Common myeloid progenitor, CD34-positive (primary cell): ENCODE measurements at regions not wholly inside any gene's neighbourhood (a gene's known extent, or its start where the extent isn't known, plus 50 kb on each side); places are given as distances from the start of the nearest gene placed in this dataset.

Experiments used
- CTCF ChIA-PET: fragments of 350-600 bp; sonication (Branson Sonifier 250); formaldehyde crosslinking; loops from one replicate; lab custom pipeline; 2021; ENCODE audit warnings: antibody characterized with exemption; lab: Charles Lee
- POLR2A ChIA-PET: fragments of 350-600 bp; sonication (Branson Sonifier 250); formaldehyde crosslinking; loops from one replicate; lab custom pipeline; 2021; ENCODE audit warnings: antibody characterized with exemption; lab: Charles Lee
- DNase-seq, 3 donors: peaks; one replicate each; pipeline versions ENCODE4 v3.0.0 to v3.0.0-alpha.2; 2013
- H3K27ac ChIP-seq, 2 experiments: 1 replicate in 1 of 2; 2 replicates in 1 of 2; pipeline ENCODE4 v1.7.0; 2013; ENCODE audit warnings: inconsistent platforms in 2 of 2, low read length in 2 of 2, mild to moderate bottlenecking in 2 of 2, low read depth in 1 of 2, moderate library complexity in 1 of 2; ENCODE audit not compliant: severe bottlenecking in 2 of 2, insufficient read depth in 1 of 2, poor library complexity in 1 of 2
- H3K27me3 ChIP-seq, 5 experiments: replicated peaks in 2 of 5; 1 replicate in 3 of 5; 2 replicates in 2 of 5; pipeline versions ENCODE4 v1.6.1 to v1.7.0; 2013; ENCODE audit warnings: low read length in 4 of 5, mild to moderate bottlenecking in 2 of 5, moderate library complexity in 2 of 5, inconsistent platforms in 1 of 5; ENCODE audit not compliant: insufficient read depth in 5 of 5, control insufficient read depth in 4 of 5
- H3K36me3 ChIP-seq, 4 experiments: 1 replicate in 2 of 4; 2 replicates in 2 of 4; pipeline versions ENCODE4 v1.6.1 to v1.7.0; 2013; ENCODE audit warnings: low read length in 3 of 4, control low read depth in 1 of 4, mild to moderate bottlenecking in 1 of 4; ENCODE audit not compliant: control insufficient read depth in 4 of 4, insufficient read depth in 4 of 4
- H3K4me1 ChIP-seq, 4 experiments: 1 replicate in 3 of 4; 2 replicates in 1 of 4; pipeline versions ENCODE4 v1.6.1 to v1.7.1; 2013; ENCODE audit warnings: low read length in 3 of 4, mild to moderate bottlenecking in 3 of 4, control low read depth in 1 of 4, inconsistent platforms in 1 of 4, moderate library complexity in 1 of 4; ENCODE audit not compliant: control insufficient read depth in 4 of 4, insufficient read depth in 4 of 4; ENCODE audit errors: control extremely low read depth in 1 of 4
- H3K4me3 ChIP-seq, 7 experiments: 1 replicate in 4 of 7; 2 replicates in 3 of 7; pipeline versions ENCODE4 v1.5.1 to v1.7.0; 2013; ENCODE audit warnings: mild to moderate bottlenecking in 7 of 7, low read length in 6 of 7, moderate library complexity in 6 of 7, inconsistent platforms in 2 of 7, low read depth in 2 of 7, control low read depth in 1 of 7; ENCODE audit not compliant: insufficient read depth in 4 of 7, control insufficient read depth in 1 of 7; ENCODE audit errors: extremely low read depth in 1 of 7
- H3K9me3 ChIP-seq, 5 experiments: 1 replicate in 4 of 5; 2 replicates in 1 of 5; pipeline versions ENCODE4 v1.6.1 to v1.7.1; 2013; ENCODE audit warnings: low read length in 4 of 5, mild to moderate bottlenecking in 2 of 5, inconsistent platforms in 1 of 5, low read depth in 1 of 5, moderate library complexity in 1 of 5; ENCODE audit not compliant: control insufficient read depth in 4 of 5, insufficient read depth in 2 of 5; ENCODE audit errors: control extremely low read depth in 1 of 5
- WGBS: methylation state at CpG from one replicate; pipeline ENCODE4 v1.1.5; 2013; ENCODE audit not compliant: insufficient coverage; 5-methylcytosine and 5-hydroxymethylcytosine counted together

DNA sequence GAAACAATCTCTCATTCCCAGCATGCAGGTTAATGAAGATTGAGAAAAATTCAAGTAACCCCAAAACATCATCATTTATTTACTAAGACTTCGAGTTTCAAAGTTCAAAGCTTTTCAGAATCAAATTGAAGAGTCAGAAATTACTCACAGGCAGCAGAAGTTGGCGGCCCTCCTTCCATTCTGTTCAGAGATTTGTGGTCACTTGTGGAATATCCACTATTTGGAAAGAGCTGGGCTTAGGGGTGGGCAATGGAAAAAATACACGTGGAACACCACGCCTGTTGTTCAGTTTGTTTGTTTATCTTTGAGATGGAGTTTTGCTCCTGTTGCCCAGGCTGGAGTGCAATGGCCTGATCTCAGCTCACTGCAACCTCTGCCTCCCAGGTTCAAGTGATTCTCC, 108.6 kb upstream of the NAA20 start:
- Histone ChIP-seq H3K4me1 (peaks cover 0 to 10% (median 6%) of the 10 kb centered on the region in 4 experiments), H3K9me3 (no peaks in the 10 kb centered on the region), H3K4me3 (no peak overlapping the region), H3K27ac (no peak overlapping the region), H3K27me3 (no peaks in the 10 kb centered on the region), H3K36me3 (no peaks in the 10 kb centered on the region)
- CTCF ChIA-PET, result interaction anchor here (1.2 to 3.3 kb wide), 2 partner anchors 85 to 91 kb away, joined by 3 to 11 read pairs; no protein-coding TSS in a partner anchor
- no peak for DNase-seq
- WGBS, result 100% methylated on average over 1 of the region's 4 CpGs
- POLR2A ChIA-PET, result no interaction called here

DNA sequence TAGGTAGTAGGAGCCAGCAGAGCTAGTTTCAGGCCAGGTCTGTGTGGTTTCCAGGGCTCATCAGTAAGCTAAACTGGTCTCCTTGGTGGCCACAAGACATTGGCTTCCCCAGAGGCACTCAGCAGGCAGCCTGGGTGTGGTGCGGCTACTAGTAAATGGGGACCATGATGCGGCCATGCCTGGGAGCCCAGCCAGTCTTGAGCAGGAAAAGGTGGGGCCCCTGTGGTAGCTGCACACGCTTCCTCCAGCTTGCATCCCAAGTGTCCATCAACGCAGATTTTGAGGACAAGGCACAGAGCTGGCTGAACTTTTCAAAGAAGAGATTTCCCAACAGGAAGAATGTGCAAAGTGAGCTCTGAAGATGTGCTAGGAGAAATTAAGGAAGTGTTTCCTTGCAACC, 107.4 kb upstream of the NAA20 start:
- H3K27ac ChIP-seq, result no peak overlapping the region
- WGBS, result 17% methylated on average over 3 of the region's 4 CpGs
- H3K4me3 ChIP-seq, result no peak overlapping the region
- no peaks in the 10 kb centered on the region for H3K27me3 ChIP-seq
- ChIA-PET CTCF (interaction anchor here (0.8 to 3.3 kb wide), 8 partner anchors 8 to 684 kb away, joined by 3 to 11 read pairs (median 4); no protein-coding TSS in a partner anchor), POLR2A (no interaction called here)
- H3K9me3 ChIP-seq, result no peaks in the 10 kb centered on the region
- peak in 2 of 3 donors; percentile 28 to 41 for DNase-seq
- H3K4me1 ChIP-seq, result peaks cover 1 to 18% (median 9%) of the 10 kb centered on the region in 4 experiments
- H3K36me3 ChIP-seq, result no peaks in the 10 kb centered on the region

DNA sequence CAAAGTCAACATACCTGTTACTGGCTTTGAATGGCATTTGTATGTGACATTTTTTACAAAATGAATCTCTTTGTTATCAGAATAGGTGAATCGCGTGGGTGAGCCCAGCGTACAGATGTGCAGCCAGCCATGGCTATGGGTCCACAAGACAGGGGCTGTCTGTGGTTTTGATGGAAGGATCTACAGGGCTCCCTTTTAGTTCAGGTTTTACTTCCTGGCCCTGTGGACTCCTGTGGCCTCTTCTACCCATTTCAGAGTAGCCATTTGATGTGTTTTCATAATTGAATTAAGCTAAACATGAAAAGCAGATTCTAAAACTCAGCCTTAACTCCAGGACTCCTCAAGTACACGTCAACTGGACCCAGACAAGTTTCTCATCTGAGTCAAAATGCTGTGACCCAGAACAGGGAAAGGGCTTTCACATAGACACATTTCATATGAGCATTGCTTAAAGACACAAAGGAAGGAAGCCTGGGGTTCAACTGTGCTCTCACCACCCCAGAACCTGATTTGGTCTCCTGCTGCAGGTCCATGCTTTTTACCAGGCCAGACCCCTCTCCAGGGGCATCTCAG, 105.3 kb upstream of the NAA20 start:
- Histone ChIP-seq H3K4me3 (no peak overlapping the region), H3K27me3 (no peaks in the 10 kb centered on the region), H3K4me1 (peaks cover 4 to 39% (median 20%) of the 10 kb centered on the region in 4 experiments), H3K27ac (no peak overlapping the region), H3K9me3 (no peaks in the 10 kb centered on the region), H3K36me3 (no peaks in the 10 kb centered on the region)
- no peak for DNase-seq
- 97% methylated on average over 4 of the region's 4 CpGs for WGBS
- ChIA-PET POLR2A (no interaction called here), CTCF (interaction anchor here (1.0 to 2.5 kb wide), 4 partner anchors 9 to 75 kb away, joined by 3 to 7 read pairs (median 4); no protein-coding TSS in a partner anchor)

DNA sequence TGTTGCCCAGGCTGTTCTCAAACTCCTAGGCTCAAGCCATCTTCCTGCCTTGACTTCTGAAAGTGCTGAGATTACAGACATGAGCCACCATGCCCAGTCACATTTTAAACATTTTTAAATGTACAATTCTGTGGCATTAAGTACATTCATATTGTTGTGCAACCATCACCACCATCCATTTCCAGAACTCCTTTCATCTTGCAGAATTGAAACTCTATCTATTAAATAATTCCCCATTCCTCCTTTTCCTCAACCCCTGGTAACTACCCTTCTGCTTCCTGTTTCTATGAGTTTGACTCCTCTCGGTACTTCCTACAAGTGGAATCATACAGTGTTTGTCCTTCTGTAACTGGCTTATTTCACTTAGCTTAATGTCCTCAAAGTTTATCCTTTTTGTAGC, 103.8 kb upstream of the NAA20 start:
- H3K27ac ChIP-seq, result no peak overlapping the region
- no peak overlapping the region for H3K4me3 ChIP-seq
- no CpG with 5 or more reads among the region's 1 CpG for WGBS
- no peak for DNase-seq
- POLR2A ChIA-PET, result no interaction called here
- CTCF ChIA-PET, result interaction anchor here (0.8 kb wide), 1 partner anchor 10 kb away, joined by 4 read pairs; no protein-coding TSS in a partner anchor
- peaks cover 11 to 52% (median 30%) of the 10 kb centered on the region in 4 experiments for H3K4me1 ChIP-seq
- no peaks in the 10 kb centered on the region for H3K27me3 ChIP-seq
- no peaks in the 10 kb centered on the region for H3K9me3 ChIP-seq
- no peaks in the 10 kb centered on the region for H3K36me3 ChIP-seq

DNA sequence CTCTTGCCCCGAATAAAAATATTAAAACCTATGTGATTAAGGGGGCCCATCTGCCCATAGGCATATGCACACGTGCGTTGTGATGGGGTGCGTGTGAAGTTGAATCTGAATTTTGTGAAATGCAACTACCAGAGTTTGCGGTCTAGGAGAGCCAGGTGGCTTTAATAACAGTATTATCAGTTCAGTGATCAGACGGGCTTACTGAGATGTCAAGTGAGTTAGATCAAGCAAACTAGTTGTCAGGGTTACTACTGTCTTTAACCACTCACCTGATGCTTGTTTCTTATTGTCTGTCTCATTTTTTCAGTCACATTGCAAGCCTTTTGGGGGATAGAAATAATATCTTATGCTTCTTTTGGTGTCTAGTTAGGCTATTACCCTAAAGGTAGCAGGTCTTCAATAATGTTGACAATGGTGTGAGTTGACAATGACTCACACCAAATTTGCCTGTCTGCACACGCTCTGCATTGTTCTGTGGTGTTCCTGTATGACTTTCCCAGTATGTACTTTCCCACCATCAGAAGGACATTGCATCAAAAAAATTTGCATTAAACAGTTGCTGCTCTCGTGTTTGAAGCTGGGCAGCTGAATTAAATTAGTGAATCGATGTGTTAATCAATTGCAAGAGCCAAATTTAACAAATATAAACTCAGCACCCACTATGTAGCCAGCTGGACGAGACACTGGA, 103.1 kb upstream of the NAA20 start:
- Histone ChIP-seq H3K27me3 (no peaks in the 10 kb centered on the region), H3K9me3 (no peaks in the 10 kb centered on the region), H3K27ac (no peak overlapping the region), H3K4me3 (no peak overlapping the region), H3K4me1 (peaks cover 12 to 59% (median 34%) of the 10 kb centered on the region in 4 experiments), H3K36me3 (no peaks in the 10 kb centered on the region)
- ChIA-PET POLR2A (no interaction called here), CTCF (interaction anchor here (2.2 kb wide), 1 partner anchor 80 kb away, joined by 8 read pairs; no protein-coding TSS in a partner anchor)
- DNase-seq, result no peak
- WGBS, result 100% methylated on average over 2 of the region's 10 CpGs

DNA sequence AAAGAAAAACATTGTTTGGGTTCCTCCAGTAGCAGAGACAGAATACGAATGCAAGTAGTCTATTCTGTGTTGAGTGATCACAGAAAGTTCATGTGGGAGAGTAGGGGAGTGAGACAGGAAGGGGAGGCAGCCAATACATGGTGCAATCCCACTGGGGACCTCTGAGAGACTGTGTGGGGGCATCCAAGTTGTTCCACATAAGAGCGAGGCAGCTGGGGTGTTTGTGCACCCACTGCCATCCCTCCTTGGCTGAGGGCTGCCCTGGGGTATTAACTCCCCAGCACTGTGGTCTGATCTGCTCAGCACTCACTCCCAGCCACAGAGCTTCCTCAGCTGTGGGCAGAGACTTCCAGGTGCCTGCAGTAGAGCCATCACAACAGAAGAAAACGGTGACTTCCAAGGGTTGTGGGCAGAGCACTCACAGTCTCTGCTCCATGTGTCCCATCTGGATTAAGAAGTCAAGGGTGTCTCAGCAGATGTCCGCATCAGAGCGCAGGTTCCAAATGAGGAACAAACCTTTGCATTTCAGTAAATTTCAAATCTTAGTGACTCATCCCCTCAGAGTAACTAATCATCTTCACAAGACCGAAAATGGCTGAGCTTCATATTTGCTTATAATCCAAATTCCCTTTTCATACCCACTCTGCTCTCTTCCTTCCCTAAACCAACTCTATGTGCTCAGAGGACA, 101.9 kb upstream of the NAA20 start:
- Histone ChIP-seq H3K27ac (no peak overlapping the region), H3K27me3 (no peaks in the 10 kb centered on the region), H3K9me3 (no peaks in the 10 kb centered on the region), H3K36me3 (no peaks in the 10 kb centered on the region), H3K4me1 (peaks cover 12 to 56% (median 28%) of the 10 kb centered on the region in 4 experiments), H3K4me3 (no peak overlapping the region)
- ChIA-PET CTCF (interaction anchor here (1.3 to 2.2 kb wide), 4 partner anchors 10 to 79 kb away, joined by 3 to 8 read pairs (median 4); no protein-coding TSS in a partner anchor), POLR2A (no interaction called here)
- peak; percentile 64 to 98 (median 97) for DNase-seq
- 49% methylated on average over 6 of the region's 6 CpGs for WGBS
